ENCODE measurements at regions not wholly inside any gene's neighbourhood (a gene's known extent, or its start where the extent isn't known, plus 50 kb on each side); places are given as distances from the start of the nearest gene placed in this dataset.

- POLR2A ChIA-PET, result no interaction called here
- TF ChIP-seq ATF2 (CRISPR knock-in tag; IDR thresholded peaks at IDR 0.05; ENCODE audit: borderline replicate concordance, low read depth) (no peak), ZNF317 (CRISPR knock-in tag; IDR thresholded peaks at IDR 0.05; ENCODE audit: borderline replicate concordance, low read depth) (no peak), FOXJ3 (CRISPR knock-in tag; IDR thresholded peaks at IDR 0.05; ENCODE audit: borderline replicate concordance) (no peak), ZNF416 (CRISPR knock-in tag; IDR thresholded peaks at IDR 0.05) (no peak), NFE2L1 (CRISPR knock-in tag; IDR thresholded peaks at IDR 0.05) (no peak), ZNF532 (CRISPR knock-in tag; IDR thresholded peaks at IDR 0.05; ENCODE audit: borderline replicate concordance) (no peak), ZNF671 (CRISPR knock-in tag; IDR thresholded peaks at IDR 0.05) (no peak)
- H3K36me3 Mint-ChIP-seq, result peaks cover 27% of the 10 kb centered on the region
- ATAC-seq, result no peak
- H3K4me3 Mint-ChIP-seq, result no peak overlapping the region
- CTCF ChIA-PET, result no interaction called here
- no peaks in the 10 kb centered on the region for H3K4me1 Mint-ChIP-seq
- no peak for DNase-seq (ENCODE audit: low spot score)
- peaks cover 3% of the 10 kb centered on the region for H3K27me3 Mint-ChIP-seq (ENCODE audit: low read depth)
- peaks cover 41% of the 10 kb centered on the region for H3K9me3 Mint-ChIP-seq
- no peak overlapping the region for H3K27ac Mint-ChIP-seq
These were observed 132.3 kb upstream of the SULF2 start for GRCh38 chr20:47917549-47918070.

- ChIA-PET POLR2A (no interaction called here), CTCF (no interaction called here)
- no peak for ATAC-seq
- peaks cover 3% of the 10 kb centered on the region for H3K27me3 Mint-ChIP-seq (ENCODE audit: low read depth)
- no peak for TF ChIP-seq ZNF219 (CRISPR knock-in tag; IDR thresholded peaks at IDR 0.05; ENCODE audit: borderline replicate concordance)
- TF ChIP-seq ZNF263 (CRISPR knock-in tag; IDR thresholded peaks at IDR 0.05; ENCODE audit: low read depth), result no peak
- no peak for TF ChIP-seq ZNF671 (CRISPR knock-in tag; IDR thresholded peaks at IDR 0.05)
- TF ChIP-seq STAT6 (CRISPR knock-in tag; conservative IDR thresholded peaks at IDR 0.05; ENCODE audit: low read depth), result no peak
- no peak for TF ChIP-seq ESRRA (CRISPR knock-in tag; IDR thresholded peaks at IDR 0.05; ENCODE audit: borderline replicate concordance)
- no peak for TF ChIP-seq RORB (CRISPR knock-in tag; IDR thresholded peaks at IDR 0.05)
- TF ChIP-seq ZNF138 (CRISPR knock-in tag; conservative IDR thresholded peaks at IDR 0.05), result no peak
- no peak for TF ChIP-seq MXD4 (CRISPR knock-in tag; IDR thresholded peaks at IDR 0.05; ENCODE audit: borderline replicate concordance)
- no peak for TF ChIP-seq SMAD3 (CRISPR knock-in tag; IDR thresholded peaks at IDR 0.05; ENCODE audit: borderline replicate concordance)
- DNase-seq (ENCODE audit: low spot score), result no peak
- H3K4me1 Mint-ChIP-seq, result peaks cover 17% of the 10 kb centered on the region
- no peak overlapping the region for H3K27ac Mint-ChIP-seq
- peaks cover 41% of the 10 kb centered on the region for H3K9me3 Mint-ChIP-seq
- H3K36me3 Mint-ChIP-seq, result peaks cover 27% of the 10 kb centered on the region
- no peak overlapping the region for H3K4me3 Mint-ChIP-seq
These were observed 130.2 kb upstream of the SULF2 start for GRCh38 chr20:47915495-47915894.
